ENCODE measurements at regions not wholly inside any gene's neighbourhood (a gene's known extent, or its start where the extent isn't known, plus 50 kb on each side); places are given as distances from the start of the nearest gene placed in this dataset.

GRCh38 chr2:12577091-12577490 lies 139.6 kb upstream of the TRIB2 start:
- no peak for TF ChIP-seq CTCF (IDR thresholded peaks at IDR 0.05)
- DNase-seq: no peak
- Histone ChIP-seq H3K27ac (no peak overlapping the region), H3K4me3 (no peak overlapping the region), H3K36me3 (no peaks in the 10 kb centered on the region), H3K27me3 (no peaks in the 10 kb centered on the region), H3K9me3 (no peaks in the 10 kb centered on the region), H3K4me1 (no peaks in the 10 kb centered on the region), H3K9ac (ENCODE audit: low read depth in 2 of 2, low read length in 2 of 2) (no peak overlapping the region)
- intact Hi-C loops (cut with DNase I): no loop called here

GRCh38 chr2:12577567-12578253 lies 139.0 kb upstream of the TRIB2 start:
- Histone ChIP-seq H3K9me3 (no peaks in the 10 kb centered on the region), H3K27me3 (no peaks in the 10 kb centered on the region), H3K36me3 (no peaks in the 10 kb centered on the region), H3K9ac (ENCODE audit: low read depth in 2 of 2, low read length in 2 of 2) (no peak overlapping the region), H3K4me1 (no peaks in the 10 kb centered on the region), H3K4me3 (no peak overlapping the region), H3K27ac (no peak overlapping the region)
- TF ChIP-seq CTCF (IDR thresholded peaks at IDR 0.05): no peak
- DNase-seq: no peak
- intact Hi-C loops (cut with DNase I): no loop called here

- intact Hi-C loops (cut with DNase I): no loop called here
Measured at GRCh38 chr2:12579018-12579417, 137.7 kb upstream of the TRIB2 start.

GRCh38 chr2:12584338-12584737 lies 132.4 kb upstream of the TRIB2 start:
- intact Hi-C loops (cut with DNase I): no loop called here

More at GRCh38 chr2:12579018-12579417, 137.7 kb upstream of the TRIB2 start:
- TF ChIP-seq CTCF (IDR thresholded peaks at IDR 0.05): no peak
- Histone ChIP-seq H3K4me1 (no peaks in the 10 kb centered on the region), H3K27ac (no peak overlapping the region), H3K9ac (ENCODE audit: low read depth in 2 of 2, low read length in 2 of 2) (no peak overlapping the region), H3K4me3 (no peak overlapping the region), H3K9me3 (no peaks in the 10 kb centered on the region), H3K36me3 (no peaks in the 10 kb centered on the region), H3K27me3 (no peaks in the 10 kb centered on the region)
- DNase-seq: no peak

GRCh38 chr2:12585784-12586183 lies 131.0 kb upstream of the TRIB2 start:
- intact Hi-C loops (cut with DNase I): no loop called here
- Histone ChIP-seq H3K9ac (ENCODE audit: low read depth in 2 of 2, low read length in 2 of 2) (no peak overlapping the region), H3K27ac (no peak overlapping the region), H3K9me3 (no peaks in the 10 kb centered on the region), H3K36me3 (no peaks in the 10 kb centered on the region), H3K4me1 (peaks cover 4% of the 10 kb centered on the region), H3K4me3 (no peak overlapping the region), H3K27me3 (no peaks in the 10 kb centered on the region)
- no peak for TF ChIP-seq CTCF (IDR thresholded peaks at IDR 0.05)
- DNase-seq: no peak

More at GRCh38 chr2:12584338-12584737, 132.4 kb upstream of the TRIB2 start:
- Histone ChIP-seq H3K9ac (ENCODE audit: low read depth in 2 of 2, low read length in 2 of 2) (no peak overlapping the region), H3K9me3 (no peaks in the 10 kb centered on the region), H3K27me3 (no peaks in the 10 kb centered on the region), H3K4me3 (no peak overlapping the region), H3K27ac (no peak overlapping the region), H3K36me3 (no peaks in the 10 kb centered on the region), H3K4me1 (peaks cover 4% of the 10 kb centered on the region)
- DNase-seq: no peak
- no peak for TF ChIP-seq CTCF (IDR thresholded peaks at IDR 0.05)

Measured in colonic mucosa (tissue), 4 donors.